HCT116 (cell line): ENCODE measurements at regions not wholly inside any gene's neighbourhood (a gene's known extent, or its start where the extent isn't known, plus 50 kb on each side); places are given as distances from the start of the nearest gene placed in this dataset.

Experiments used
- CEBPB ChIP-seq: IDR thresholded peaks from 2 replicates; pipeline ENCODE4 v1.6.1; 2012; ENCODE audit warnings: low read depth
- CTCF ChIP-seq, 3 experiments: fragments of 200-600 bp in 1 of 3; sonication (generic) in 1 of 3; IDR thresholded peaks in 2 of 3; conservative IDR thresholded peaks in 1 of 3; 2 replicates each; pipeline ENCODE4 v1.5.1; 2012 to 2017; ENCODE audit warnings: low read depth in 2 of 3, low read length in 2 of 3, antibody characterized with exemption in 1 of 3, borderline replicate concordance in 1 of 3, control low read depth in 1 of 3, mild to moderate bottlenecking in 1 of 3, mixed read lengths in 1 of 3, mixed run types in 1 of 3, moderate library complexity in 1 of 3; ENCODE audit not compliant: insufficient read depth in 1 of 3
- EGR1 ChIP-seq: IDR thresholded peaks from 2 replicates; pipeline ENCODE4 v1.6.1; 2012; ENCODE audit warnings: low read depth
- EZH2 ChIP-seq: fragments of 200-600 bp; sonication (generic); IDR thresholded peaks from 2 replicates; pipeline ENCODE4 v1.6.1; 2017; ENCODE audit warnings: antibody characterized with exemption, mixed run types
- EZH2phosphoT487 ChIP-seq: fragments of 200-600 bp; IDR thresholded peaks from 2 replicates; pipeline ENCODE4 v1.6.1; 2018; ENCODE audit warnings: antibody characterized with exemption, borderline replicate concordance
- JUND ChIP-seq: IDR thresholded peaks from 2 replicates; pipeline ENCODE4 v1.6.1; 2012
- MAX ChIP-seq: IDR thresholded peaks from 2 replicates; pipeline ENCODE4 v1.6.1; 2012
- POLR2A ChIP-seq: IDR thresholded peaks from 2 replicates; pipeline ENCODE4 v1.7.0; 2011; ENCODE audit warnings: borderline replicate concordance; ENCODE audit not compliant: insufficient read depth, insufficient read length; ENCODE audit errors: extremely low read depth
- POLR2AphosphoS5 ChIP-seq: IDR thresholded peaks from 2 replicates; pipeline ENCODE4 v1.6.1; 2011; ENCODE audit warnings: mild to moderate bottlenecking, low read depth, low read length, moderate library complexity
- RAD21 ChIP-seq: IDR thresholded peaks from 2 replicates; pipeline ENCODE4 v1.6.1; 2012; ENCODE audit warnings: low read depth, mild to moderate bottlenecking
- YY1 ChIP-seq: IDR thresholded peaks from 2 replicates; pipeline ENCODE4 v1.6.1; 2011; ENCODE audit warnings: low read length, low read depth, moderate library complexity, mild to moderate bottlenecking; ENCODE audit not compliant: insufficient replicate concordance; ENCODE audit errors: extremely low read depth
- ZBTB33 ChIP-seq: IDR thresholded peaks from 2 replicates; pipeline ENCODE4 v1.6.1; 2011; ENCODE audit warnings: mild to moderate bottlenecking, low read length, moderate library complexity; ENCODE audit not compliant: insufficient replicate concordance; ENCODE audit errors: extremely low read depth
- ZNF274 ChIP-seq: fragments of 200-500 bp; sonication (Bioruptor generic); IDR thresholded peaks from 2 replicates; pipeline ENCODE4 v1.6.1; 2014; ENCODE audit warnings: mild to moderate bottlenecking, low read depth, low read length, inconsistent platforms

GRCh38 chr16:86901483-86901882, 323.1 kb downstream of the FOXL1 start:
- TF ChIP-seq RAD21 = peak; percentile 15; the same call in 1 of the 2 replicates
- TF ChIP-seq POLR2AphosphoS5 = no peak
- TF ChIP-seq EZH2phosphoT487 = no peak
- TF ChIP-seq CTCF (IDR thresholded peaks at IDR 0.05 in 2 of 3, conservative IDR thresholded peaks at IDR 0.05 in 1 of 3; ENCODE audit: borderline replicate concordance in 1 of 3, insufficient read depth in 1 of 3, low read depth in 2 of 3, low read length in 2 of 3) = no peak
- TF ChIP-seq MAX = no peak
- TF ChIP-seq CEBPB = no peak
- TF ChIP-seq EGR1 = no peak
- no peak for TF ChIP-seq JUND
- no peak for TF ChIP-seq POLR2A
- TF ChIP-seq ZNF274 = no peak
- no peak for TF ChIP-seq ZBTB33
- no peak for TF ChIP-seq YY1
- no peak for TF ChIP-seq EZH2
